HCEC 1CT (cell line): ENCODE measurements at regions not wholly inside any gene's neighbourhood (a gene's known extent, or its start where the extent isn't known, plus 50 kb on each side); places are given as distances from the start of the nearest gene placed in this dataset.
"Not testable (repeated sequence)": the region's sequence is repeated elsewhere in the genome, so short reads cannot be mapped to it uniquely, and the experiment has no call there.

Experiments
- DNase-seq: peaks from one replicate; pipeline ENCODE4 v3.0.0-alpha.2; 2017

DNA sequence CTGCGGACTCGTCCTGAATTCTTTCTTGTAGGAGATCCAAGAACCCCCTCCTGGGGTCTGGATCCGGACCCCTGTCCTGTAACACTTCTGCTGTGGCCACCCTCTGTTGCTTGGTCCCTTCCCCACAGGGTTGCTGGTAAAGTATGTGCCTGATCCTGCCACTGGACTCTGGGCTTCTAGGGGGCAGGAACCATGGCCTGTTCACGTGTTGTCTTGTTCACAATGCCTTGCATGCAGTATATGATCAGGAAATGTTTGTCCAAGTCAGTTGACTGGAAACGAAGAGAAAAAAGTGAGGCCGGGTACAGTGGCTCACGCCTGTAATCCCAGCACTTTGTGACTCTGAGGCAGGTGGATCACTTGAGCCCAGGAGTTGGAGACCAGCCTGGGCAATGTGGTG lies 139.3 kb upstream of the ALDH1B1 start:
- no peak for DNase-seq

DNA sequence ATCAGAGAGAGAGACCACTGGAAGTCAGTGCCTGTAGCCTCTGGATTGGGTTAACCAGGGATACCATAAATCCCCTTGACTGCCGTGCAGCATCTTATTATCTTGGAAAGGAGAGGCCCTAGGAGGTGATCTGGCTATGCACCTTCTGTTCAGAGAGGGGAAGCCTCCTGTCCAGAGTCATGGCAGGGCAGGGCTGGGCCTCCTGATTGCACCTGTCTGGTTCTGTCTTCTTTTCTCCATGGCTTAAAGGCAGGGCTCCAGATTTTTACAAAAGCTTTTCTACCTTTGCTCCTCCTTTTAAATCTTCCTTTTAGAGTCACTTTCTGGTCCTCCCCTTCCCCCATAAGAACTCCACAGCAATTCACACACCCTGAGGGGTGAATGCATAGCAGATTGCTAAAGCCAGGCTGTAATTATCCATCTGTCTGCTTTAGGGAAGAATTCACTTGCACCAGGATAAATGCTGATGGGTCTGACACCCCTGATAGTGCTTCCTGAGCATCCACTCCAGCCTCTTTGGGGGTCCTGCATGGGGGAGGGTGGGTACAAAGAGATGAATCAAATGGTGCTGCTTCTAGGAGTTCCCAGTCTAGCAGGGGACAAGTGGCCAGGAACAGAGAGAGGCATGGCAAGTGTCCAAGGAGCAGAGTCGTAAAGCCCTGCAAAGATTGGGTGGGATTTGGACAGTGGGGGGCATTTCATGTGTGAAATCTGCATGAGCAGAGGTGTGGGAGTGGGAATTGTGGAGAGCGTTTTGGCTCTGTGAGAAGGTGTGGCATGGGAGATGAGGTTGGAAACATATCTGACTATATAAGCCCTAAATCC lies 141.3 kb upstream of the ALDH1B1 start:
- DNase-seq, result no peak

GRCh38 chr9:38250279-38251035 lies 142.0 kb upstream of the ALDH1B1 start:
- no peak for DNase-seq

DNA sequence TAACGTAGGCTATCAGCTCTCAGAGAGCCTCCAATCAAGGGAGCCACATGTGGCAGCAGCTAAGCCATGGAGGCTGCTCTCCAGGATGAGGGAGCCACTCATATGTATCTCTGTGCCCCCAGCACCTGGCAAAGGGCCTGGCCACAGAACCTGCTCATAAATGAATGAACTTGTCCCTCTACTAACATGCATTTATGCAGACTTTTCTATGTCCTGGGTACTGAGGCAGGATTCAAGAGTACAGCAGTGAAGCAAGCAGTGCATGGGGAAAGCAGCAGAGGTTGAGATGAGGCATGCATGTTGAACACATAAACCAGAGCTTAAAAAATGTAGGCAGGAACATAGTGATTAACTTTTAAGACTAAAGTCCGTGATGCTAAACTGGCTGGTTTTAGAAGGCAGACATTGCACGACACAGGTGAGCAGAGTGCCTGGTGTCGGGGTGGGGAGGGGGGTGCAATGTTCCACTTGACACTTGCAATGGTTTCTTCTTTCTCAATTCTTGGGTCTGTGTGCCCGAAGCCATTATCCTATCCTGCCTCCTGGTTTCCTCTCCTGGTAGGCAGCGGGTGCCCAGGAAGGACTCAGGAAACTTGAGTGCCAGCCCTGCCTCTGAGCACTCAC lies 142.8 kb upstream of the ALDH1B1 start:
- no peak for DNase-seq

DNA sequence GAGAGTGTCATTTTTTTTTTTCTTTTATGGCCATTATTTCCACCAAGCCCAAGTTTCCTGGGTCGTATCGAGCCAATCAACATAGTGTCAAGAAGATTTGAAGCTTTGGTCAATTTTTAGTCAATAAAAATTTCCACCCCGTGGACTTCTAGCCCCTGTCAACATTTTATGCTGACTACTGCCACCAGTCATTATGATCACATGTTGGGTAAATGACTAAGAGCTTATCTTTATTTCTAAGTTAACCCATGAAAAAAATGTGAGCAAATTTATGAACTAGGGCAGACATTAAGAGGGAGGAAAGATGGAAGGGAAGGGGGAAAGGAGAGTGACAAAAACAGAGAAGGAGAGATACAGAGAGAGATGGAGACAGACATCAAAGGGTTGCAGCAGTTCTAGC lies 143.5 kb upstream of the ALDH1B1 start:
- DNase-seq, result no peak

DNA sequence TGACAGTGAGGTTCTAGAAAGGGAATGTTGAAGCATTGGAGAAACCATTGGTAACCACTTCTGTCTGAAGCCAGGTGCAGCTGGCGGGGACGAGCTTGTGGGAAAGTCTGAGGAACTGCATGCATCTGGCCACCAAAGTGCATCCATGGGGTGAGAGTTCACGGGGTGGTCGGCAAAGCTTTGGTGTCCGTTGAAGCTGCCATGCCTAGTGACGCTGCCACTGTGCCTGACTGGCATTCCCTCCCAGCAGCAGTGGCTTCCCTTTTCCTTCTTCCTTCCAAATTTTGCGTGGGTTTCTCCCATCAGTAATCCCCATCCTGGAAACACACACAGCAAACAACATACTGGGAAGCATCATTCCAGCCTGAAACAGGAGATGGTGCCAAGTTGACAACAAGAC lies 145.7 kb upstream of the ALDH1B1 start:
- no peak for DNase-seq

DNA sequence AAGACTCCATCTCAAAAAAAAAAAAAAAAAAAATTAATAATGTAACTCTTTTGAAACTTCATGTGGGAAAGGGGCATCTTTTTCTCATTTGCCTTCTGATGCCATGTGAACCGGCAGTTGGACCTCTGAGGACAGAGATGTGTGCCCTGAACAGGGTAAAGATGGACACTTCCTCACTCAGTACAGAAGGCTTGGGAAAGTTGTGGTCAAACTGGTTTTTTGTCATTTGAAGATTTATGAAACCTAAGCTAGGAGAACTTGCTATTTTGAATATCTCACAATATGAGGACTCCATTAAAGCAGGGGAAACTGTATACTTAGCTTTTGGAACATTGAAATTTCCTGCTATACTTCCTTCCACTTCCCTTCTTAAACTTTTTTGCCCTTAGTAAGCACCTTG lies 147.5 kb upstream of the ALDH1B1 start:
- DNase-seq, result no peak

- no peak for DNase-seq
Measured at GRCh38 chr9:38243993-38244392, 148.5 kb upstream of the ALDH1B1 start.

GRCh38 chr9:38242151-38242550 lies 150.4 kb upstream of the ALDH1B1 start:
- not testable (repeated sequence) for DNase-seq

DNA sequence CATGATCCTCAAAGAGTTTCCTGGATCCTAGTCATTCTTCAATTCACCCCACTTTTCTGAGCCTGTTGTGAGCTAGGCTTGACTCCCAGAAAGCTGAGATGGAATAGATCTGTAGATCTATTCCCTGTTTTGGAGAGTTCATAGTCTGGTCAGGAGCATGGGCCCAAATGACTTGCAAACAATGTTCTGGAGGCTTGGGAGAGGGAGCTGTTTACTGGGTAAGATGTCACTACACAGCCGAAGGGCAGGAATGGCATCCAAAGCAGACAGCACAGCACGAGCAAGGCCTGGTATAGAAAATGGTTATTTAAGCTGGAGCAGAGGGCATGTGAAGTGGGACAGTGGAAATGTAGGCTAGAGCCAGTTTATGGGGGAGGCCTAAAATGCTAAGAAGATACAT lies 152.5 kb upstream of the ALDH1B1 start:
- no peak for DNase-seq

- DNase-seq, result no peak
Measured at GRCh38 chr9:38235244-38235643, 157.3 kb upstream of the ALDH1B1 start.

- no peak for DNase-seq
Measured at GRCh38 chr9:38234479-38235170, 157.9 kb upstream of the ALDH1B1 start.

- DNase-seq, result no peak
Measured at GRCh38 chr9:38233796-38234355, 158.6 kb upstream of the ALDH1B1 start.

- DNase-seq, result no peak
Measured at GRCh38 chr9:38233343-38233742, 159.2 kb upstream of the ALDH1B1 start.

GRCh38 chr9:38232895-38233294 lies 159.6 kb upstream of the ALDH1B1 start:
- DNase-seq, result no peak

DNA sequence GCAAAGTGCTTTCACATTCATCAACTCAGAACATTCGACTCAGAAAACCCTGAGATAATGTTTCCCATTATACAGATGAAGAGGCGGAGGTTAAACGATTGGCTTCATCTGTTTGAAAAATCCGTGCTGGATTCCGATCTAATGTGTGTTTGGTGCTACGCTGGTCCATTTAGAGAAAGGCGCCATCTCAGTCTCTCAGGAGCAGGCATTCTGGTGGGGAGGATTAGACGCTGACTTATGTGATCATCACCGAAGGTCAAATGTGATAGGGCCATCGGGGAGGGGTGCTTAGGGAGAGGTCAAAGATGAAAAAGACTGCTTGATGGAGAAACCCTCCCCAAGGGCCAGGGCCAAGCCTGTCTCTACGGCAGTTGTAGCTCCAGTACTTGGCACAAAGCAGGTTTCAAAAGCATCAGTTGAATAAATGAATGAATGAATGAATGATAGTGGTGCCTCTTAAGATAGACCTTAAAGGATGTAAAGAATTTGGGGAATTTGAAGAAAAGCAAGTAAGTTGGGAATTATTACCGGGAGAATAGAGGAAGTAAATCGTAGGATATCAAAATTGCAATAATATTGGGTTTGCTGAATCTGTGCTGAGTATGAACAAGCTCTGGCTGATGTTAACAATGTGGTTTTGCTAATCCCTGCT lies 160.6 kb upstream of the SHB start:
- DNase-seq, result no peak

GRCh38 chr9:38229104-38229500 lies 160.1 kb upstream of the SHB start:
- no peak for DNase-seq

GRCh38 chr9:38228331-38229103 lies 159.5 kb upstream of the SHB start:
- DNase-seq, result no peak

GRCh38 chr9:38227656-38228055 lies 158.6 kb upstream of the SHB start:
- no peak for DNase-seq

DNA sequence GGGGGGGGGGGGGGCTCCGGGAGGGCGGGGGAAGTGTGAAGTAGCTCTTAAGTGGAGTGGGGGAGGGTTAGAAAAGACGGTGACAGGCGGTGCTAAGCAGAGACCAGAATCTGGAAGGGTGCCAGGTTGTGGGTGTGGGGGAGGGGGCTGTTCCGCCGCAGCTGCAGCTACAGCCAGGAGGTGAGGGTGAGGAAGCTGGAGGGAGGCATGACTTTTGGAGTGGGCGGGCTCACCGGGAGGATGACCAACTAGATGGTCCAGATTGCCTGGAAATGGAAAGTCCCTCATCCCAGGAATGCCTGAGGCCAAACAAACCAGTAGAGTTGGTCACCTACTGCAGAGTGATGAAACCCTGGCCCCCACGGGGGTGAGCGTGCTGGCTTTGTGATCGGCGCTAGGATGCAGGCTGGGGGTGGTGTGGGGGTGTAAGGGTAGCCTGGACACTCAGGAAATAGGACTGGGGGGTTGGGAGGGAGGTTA lies 158.1 kb upstream of the SHB start:
- peak; percentile 55 for DNase-seq

DNA sequence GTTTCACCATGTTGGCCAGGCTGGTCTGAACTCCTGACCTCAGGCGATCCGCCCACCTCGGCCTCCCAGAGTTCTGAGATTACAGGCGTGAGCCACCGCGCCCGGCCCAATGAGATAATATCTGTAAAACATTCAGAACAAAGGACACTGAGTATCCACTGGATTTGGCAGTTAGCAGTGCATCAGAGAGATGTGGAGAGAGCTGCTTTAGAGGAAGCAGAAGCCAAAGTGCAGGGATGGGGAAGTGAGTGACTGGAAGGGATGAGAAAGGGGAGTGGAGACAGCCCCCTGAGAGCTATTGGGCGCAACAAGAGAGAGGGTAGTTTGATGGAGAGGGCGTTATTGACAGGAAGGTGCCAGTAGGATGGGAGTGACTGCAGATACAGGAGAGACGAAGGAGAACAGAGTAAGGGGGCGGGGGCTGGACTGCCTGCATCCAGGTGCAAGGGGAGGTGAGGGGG lies 157.5 kb upstream of the SHB start:
- DNase-seq, result no peak
